Caco-2 (cell line): ENCODE measurements at regions not wholly inside any gene's neighbourhood (a gene's known extent, or its start where the extent isn't known, plus 50 kb on each side); places are given as distances from the start of the nearest gene placed in this dataset.

Experiments
- BruUV-seq: library from RNA; stranded (reverse); fragments of 400-500 nt; replicated peaks from 2 replicates; lab custom pipeline; 2021; lab: Mats Ljungman, UMichigan
- CTCF ChIA-PET: fragments of 300-600 bp; sonication (Branson Sonifier 250); formaldehyde crosslinking; loops from one replicate; lab custom pipeline; 2022; ENCODE audit warnings: antibody characterized with exemption; lab: Charles Lee
- POLR2A ChIA-PET: fragments of 300-600 bp; sonication (Branson Sonifier 250); formaldehyde crosslinking; loops from one replicate; lab custom pipeline; 2022; ENCODE audit warnings: antibody characterized with exemption; lab: Charles Lee
- DNase-seq, 2 experiments: peaks; one replicate each; pipeline versions ENCODE4 v3.0.0 to v3.0.0-alpha.2; 2020 to 2022
- H3K27me3 ChIP-seq: replicated peaks from 2 replicates; pipeline ENCODE4 v1.6.0; 2011; ENCODE audit warnings: low read length; ENCODE audit not compliant: control insufficient read depth, insufficient read depth
- H3K36me3 ChIP-seq: 2 replicates; pipeline ENCODE4 v1.5.1; 2011; ENCODE audit warnings: low read length; ENCODE audit not compliant: control insufficient read depth, insufficient read depth
- H3K4me1 ChIP-seq: fragments of 250-450 bp; sonication (Bioruptor Pico); 2 replicates; pipeline ENCODE4 v1.5.1; 2020; ENCODE audit warnings: mild to moderate bottlenecking
- H3K4me3 ChIP-seq: 2 replicates; pipeline ENCODE4 v1.5.1; 2011; ENCODE audit warnings: low read depth, mild to moderate bottlenecking, control low read depth, low read length
- H3K9me3 ChIP-seq: fragments of 250-450 bp; sonication (Bioruptor Pico); 2 replicates; pipeline ENCODE4 v1.5.1; 2020; ENCODE audit warnings: mild to moderate bottlenecking, moderate library complexity
- H3K27ac Mint-ChIP-seq: one replicate; pipeline ENCODE4 v1.8.0; 2022; ENCODE audit warnings: mixed read lengths; ENCODE audit not compliant: unreplicated experiment
- H3K27me3 Mint-ChIP-seq: one replicate; pipeline ENCODE4 v1.8.0; 2022; ENCODE audit warnings: mixed read lengths; ENCODE audit not compliant: insufficient read depth, unreplicated experiment
- H3K36me3 Mint-ChIP-seq: one replicate; pipeline ENCODE4 v1.8.0; 2022; ENCODE audit warnings: mild to moderate bottlenecking, mixed read lengths; ENCODE audit not compliant: insufficient read depth, unreplicated experiment
- H3K4me1 Mint-ChIP-seq: one replicate; pipeline ENCODE4 v1.8.0; 2022; ENCODE audit warnings: low read depth, mixed read lengths; ENCODE audit not compliant: unreplicated experiment
- H3K4me3 Mint-ChIP-seq: one replicate; pipeline ENCODE4 v1.8.0; 2022; ENCODE audit warnings: mild to moderate bottlenecking, moderate library complexity, mixed read lengths; ENCODE audit not compliant: unreplicated experiment
- H3K9me3 Mint-ChIP-seq: one replicate; pipeline ENCODE4 v1.8.0; 2022; ENCODE audit warnings: mixed read lengths; ENCODE audit not compliant: unreplicated experiment
- intact Hi-C: fragments of 100-400 bp; cut with micrococcal nuclease; formaldehyde crosslinking; loops from one replicate; pipeline ENCODE4 v1.10.0; 2022; ENCODE audit not compliant: unreplicated experiment
- TF ChIP-seq, protein P1 (sequence below), 2 experiments: fragments of 200-600 bp in 1 of 2; IDR thresholded peaks; 1 replicate in 1 of 2; 2 replicates in 1 of 2; pipeline versions ENCODE4 v1.5.1 to v1.8.0; 2011 to 2022; ENCODE audit warnings: antibody characterized with exemption in 1 of 2, control low read depth in 1 of 2, inconsistent platforms in 1 of 2, low read depth in 1 of 2, low read length in 1 of 2, mild to moderate bottlenecking in 1 of 2, moderate library complexity in 1 of 2; ENCODE audit not compliant: insufficient read depth in 1 of 2, severe bottlenecking in 1 of 2, unreplicated experiment in 1 of 2

DNA sequence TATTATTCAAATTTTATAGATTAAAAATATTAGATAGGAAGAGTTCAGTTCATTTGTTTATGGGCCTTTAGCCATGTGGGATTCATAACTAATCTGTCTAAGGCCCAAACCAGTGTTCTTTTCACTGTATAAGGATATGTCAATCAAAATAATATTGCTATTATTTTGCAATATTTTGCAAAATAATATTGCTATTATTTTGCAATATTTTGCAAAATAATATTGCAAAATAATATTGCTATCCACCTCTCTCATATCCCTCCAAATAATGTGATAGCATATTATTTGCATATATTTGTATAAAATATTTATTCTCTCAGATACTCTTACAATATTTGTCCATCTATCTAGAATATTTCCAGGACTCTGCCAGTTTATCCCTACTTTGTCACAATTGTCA, 595.3 kb upstream of the PTCHD4 start:
- no peak for DNase-seq
- Mint-ChIP-seq H3K27ac (no peak overlapping the region), H3K9me3 (no peaks in the 10 kb centered on the region), H3K4me3 (no peak overlapping the region), H3K27me3 (no peaks in the 10 kb centered on the region), H3K4me1 (no peaks in the 10 kb centered on the region), H3K36me3 (no peaks in the 10 kb centered on the region)
- Histone ChIP-seq H3K4me3 (no peak overlapping the region), H3K9me3 (no peaks in the 10 kb centered on the region), H3K4me1 (no peaks in the 10 kb centered on the region), H3K27me3 (no peaks in the 10 kb centered on the region), H3K36me3 (no peaks in the 10 kb centered on the region)
- intact Hi-C loops = no loop called here
- no TSS peak for BruUV-seq
- TF ChIP-seq, protein P1, sequence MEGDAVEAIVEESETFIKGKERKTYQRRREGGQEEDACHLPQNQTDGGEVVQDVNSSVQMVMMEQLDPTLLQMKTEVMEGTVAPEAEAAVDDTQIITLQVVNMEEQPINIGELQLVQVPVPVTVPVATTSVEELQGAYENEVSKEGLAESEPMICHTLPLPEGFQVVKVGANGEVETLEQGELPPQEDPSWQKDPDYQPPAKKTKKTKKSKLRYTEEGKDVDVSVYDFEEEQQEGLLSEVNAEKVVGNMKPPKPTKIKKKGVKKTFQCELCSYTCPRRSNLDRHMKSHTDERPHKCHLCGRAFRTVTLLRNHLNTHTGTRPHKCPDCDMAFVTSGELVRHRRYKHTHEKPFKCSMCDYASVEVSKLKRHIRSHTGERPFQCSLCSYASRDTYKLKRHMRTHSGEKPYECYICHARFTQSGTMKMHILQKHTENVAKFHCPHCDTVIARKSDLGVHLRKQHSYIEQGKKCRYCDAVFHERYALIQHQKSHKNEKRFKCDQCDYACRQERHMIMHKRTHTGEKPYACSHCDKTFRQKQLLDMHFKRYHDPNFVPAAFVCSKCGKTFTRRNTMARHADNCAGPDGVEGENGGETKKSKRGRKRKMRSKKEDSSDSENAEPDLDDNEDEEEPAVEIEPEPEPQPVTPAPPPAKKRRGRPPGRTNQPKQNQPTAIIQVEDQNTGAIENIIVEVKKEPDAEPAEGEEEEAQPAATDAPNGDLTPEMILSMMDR (IDR thresholded peaks at IDR 0.05; ENCODE audit: insufficient read depth in 1 of 2, low read depth in 1 of 2, low read length in 1 of 2, severe bottlenecking in 1 of 2, unreplicated experiment in 1 of 2) = no peak
- CTCF ChIA-PET = no interaction called here
- POLR2A ChIA-PET = no interaction called here

DNA sequence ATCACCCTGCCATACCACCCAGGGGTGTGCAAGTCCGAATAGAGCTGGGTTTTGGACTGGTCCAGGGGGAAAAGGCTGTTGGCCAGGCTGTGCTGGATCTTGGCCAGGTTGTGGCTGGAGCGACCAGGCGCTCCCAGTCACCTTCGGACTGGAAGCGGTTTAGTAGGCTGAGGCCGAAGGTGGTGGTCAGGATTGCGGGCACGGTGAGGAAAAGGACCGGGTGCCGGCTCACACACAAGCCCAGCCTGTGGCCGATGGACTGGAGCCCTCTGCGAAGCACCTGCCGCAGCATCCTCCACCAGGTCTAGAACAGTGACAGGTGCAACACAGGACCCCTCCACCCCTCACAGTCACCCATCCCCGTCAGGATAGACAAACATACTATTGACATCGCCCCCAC, 590.6 kb upstream of the PTCHD4 start:
- H3K9me3 ChIP-seq = no peaks in the 10 kb centered on the region
- TF ChIP-seq, protein P1 (IDR thresholded peaks at IDR 0.05; ENCODE audit: insufficient read depth in 1 of 2, low read depth in 1 of 2, low read length in 1 of 2, severe bottlenecking in 1 of 2, unreplicated experiment in 1 of 2) = no peak
- no peaks in the 10 kb centered on the region for H3K27me3 ChIP-seq
- no peak overlapping the region for H3K4me3 ChIP-seq
- ChIA-PET CTCF (no interaction called here), POLR2A (no interaction called here)
- Mint-ChIP-seq H3K36me3 (no peaks in the 10 kb centered on the region), H3K4me3 (no peak overlapping the region), H3K9me3 (no peaks in the 10 kb centered on the region), H3K4me1 (no peaks in the 10 kb centered on the region), H3K27ac (no peak overlapping the region), H3K27me3 (no peaks in the 10 kb centered on the region)
- no peak for DNase-seq
- H3K4me1 ChIP-seq = no peaks in the 10 kb centered on the region
- no peaks in the 10 kb centered on the region for H3K36me3 ChIP-seq
- BruUV-seq = no TSS peak
- intact Hi-C loops = no loop called here

DNA sequence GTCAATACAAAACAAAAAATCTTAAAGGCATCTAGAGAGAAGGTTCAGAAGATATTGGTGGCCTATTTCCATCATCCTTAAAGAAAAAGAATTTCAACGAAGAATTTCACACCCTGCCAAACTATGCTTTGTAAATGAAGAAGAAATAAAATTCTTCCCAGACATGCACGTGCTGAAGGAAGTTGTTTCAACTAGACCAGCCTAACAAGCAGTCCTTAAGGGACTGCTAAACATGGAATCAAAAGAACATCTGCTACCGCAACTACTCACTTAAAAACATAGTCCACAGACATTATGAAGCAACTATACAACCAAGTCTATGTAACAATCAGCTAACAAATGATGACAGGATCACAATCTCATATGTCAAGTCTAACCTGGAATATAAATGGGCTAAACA, 584.9 kb upstream of the PTCHD4 start:
- intact Hi-C loops = no loop called here
- Mint-ChIP-seq H3K27me3 (no peaks in the 10 kb centered on the region), H3K27ac (no peak overlapping the region), H3K4me3 (no peak overlapping the region), H3K9me3 (peaks cover 3% of the 10 kb centered on the region), H3K36me3 (no peaks in the 10 kb centered on the region), H3K4me1 (no peaks in the 10 kb centered on the region)
- no peaks in the 10 kb centered on the region for H3K27me3 ChIP-seq
- H3K36me3 ChIP-seq = no peaks in the 10 kb centered on the region
- POLR2A ChIA-PET = no interaction called here
- no TSS peak for BruUV-seq
- no peak for DNase-seq
- no peaks in the 10 kb centered on the region for H3K4me1 ChIP-seq
- H3K4me3 ChIP-seq = no peak overlapping the region
- TF ChIP-seq, protein P1 (IDR thresholded peaks at IDR 0.05; ENCODE audit: insufficient read depth in 1 of 2, low read depth in 1 of 2, low read length in 1 of 2, severe bottlenecking in 1 of 2, unreplicated experiment in 1 of 2) = no peak
- H3K9me3 ChIP-seq = no peaks in the 10 kb centered on the region
- CTCF ChIA-PET = no interaction called here
